ENCODE measurements at regions not wholly inside any gene's neighbourhood (a gene's known extent, or its start where the extent isn't known, plus 50 kb on each side); places are given as distances from the start of the nearest gene placed in this dataset.

DNA sequence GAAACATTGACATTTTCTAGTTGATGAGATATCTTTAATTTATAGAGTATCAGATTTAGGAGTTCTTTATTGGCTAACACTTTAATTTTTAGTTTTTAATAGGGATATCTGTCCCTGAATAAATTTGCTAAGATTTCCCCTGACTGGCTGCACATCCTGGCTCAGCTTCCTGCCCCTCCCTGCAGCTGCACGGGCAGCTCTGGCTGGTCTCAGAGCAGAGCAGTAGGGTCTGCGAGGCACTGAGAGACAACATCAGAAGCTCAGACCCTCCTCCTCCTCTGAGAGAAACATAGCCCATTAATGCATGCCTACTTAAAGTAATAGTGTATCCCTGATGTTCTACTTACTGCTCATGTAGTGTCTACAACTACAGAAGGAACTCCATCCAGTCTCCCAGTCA, 139.2 kb downstream of the TNFSF13B start:
- Histone ChIP-seq H3K36me3 (no peaks in the 10 kb centered on the region), H3K27me3 (no peaks in the 10 kb centered on the region), H3K27ac (no peak overlapping the region), H3K9me3 (no peaks in the 10 kb centered on the region), H3K4me1 (no peaks in the 10 kb centered on the region), H3K4me3 (no peak overlapping the region)
- DNase-seq, result no peak
- intact Hi-C loops (cut with DNase I), result no loop called here
- TF ChIP-seq POLR2A (IDR thresholded peaks at IDR 0.05), result no peak
- TF ChIP-seq, protein P1, sequence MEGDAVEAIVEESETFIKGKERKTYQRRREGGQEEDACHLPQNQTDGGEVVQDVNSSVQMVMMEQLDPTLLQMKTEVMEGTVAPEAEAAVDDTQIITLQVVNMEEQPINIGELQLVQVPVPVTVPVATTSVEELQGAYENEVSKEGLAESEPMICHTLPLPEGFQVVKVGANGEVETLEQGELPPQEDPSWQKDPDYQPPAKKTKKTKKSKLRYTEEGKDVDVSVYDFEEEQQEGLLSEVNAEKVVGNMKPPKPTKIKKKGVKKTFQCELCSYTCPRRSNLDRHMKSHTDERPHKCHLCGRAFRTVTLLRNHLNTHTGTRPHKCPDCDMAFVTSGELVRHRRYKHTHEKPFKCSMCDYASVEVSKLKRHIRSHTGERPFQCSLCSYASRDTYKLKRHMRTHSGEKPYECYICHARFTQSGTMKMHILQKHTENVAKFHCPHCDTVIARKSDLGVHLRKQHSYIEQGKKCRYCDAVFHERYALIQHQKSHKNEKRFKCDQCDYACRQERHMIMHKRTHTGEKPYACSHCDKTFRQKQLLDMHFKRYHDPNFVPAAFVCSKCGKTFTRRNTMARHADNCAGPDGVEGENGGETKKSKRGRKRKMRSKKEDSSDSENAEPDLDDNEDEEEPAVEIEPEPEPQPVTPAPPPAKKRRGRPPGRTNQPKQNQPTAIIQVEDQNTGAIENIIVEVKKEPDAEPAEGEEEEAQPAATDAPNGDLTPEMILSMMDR (IDR thresholded peaks at IDR 0.05), result no peak
- TF ChIP-seq POLR2AphosphoS5 (IDR thresholded peaks at IDR 0.05), result no peak
- no peak for TF ChIP-seq EP300 (IDR thresholded peaks at IDR 0.05)
- WGBS, 2 donors, result 12 to 28% methylated on average over 2 of the region's 2 CpGs

DNA sequence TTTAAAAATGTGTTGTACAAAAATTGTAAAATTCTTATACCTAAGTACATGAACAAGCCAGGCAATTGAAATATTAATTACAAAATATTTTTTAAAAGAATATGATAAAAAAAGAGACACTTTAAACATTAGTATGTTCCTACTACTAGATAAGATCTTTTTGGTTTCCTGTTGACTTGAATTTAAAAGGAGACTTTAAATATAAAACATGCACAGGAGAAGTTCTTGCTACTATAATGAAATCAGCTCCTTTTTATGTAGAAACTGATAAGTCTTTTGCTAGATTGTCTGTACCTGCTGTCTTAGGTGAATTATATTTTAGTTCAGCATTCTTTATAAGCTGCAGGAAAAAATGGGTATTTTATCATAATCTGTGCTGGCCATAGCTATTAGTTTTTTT, 140.2 kb downstream of the TNFSF13B start:
- no peaks in the 10 kb centered on the region for H3K36me3 ChIP-seq
- intact Hi-C loops (cut with DNase I), result no loop called here

DNA sequence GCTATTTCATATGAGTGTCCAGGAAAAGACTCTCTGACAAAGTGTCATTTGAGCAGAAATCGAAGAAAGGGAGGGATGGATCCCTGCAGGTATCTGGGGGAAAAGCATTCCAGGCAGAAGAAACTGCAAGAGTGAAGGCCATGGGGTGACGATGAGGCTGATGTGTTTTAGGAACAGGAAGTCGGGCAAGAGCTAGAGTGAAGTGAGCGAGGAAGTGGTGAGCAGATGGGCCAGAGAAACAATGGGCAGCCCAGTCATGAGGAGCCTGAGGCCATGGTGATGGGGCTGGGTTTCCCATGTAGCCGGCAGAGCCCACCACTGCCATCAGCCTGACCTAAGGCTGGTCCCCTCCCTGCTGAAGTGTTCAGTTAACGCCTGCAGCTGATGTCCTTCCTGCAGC, 150.2 kb downstream of the TNFSF13B start:
- 70 to 84% methylated on average over 6 of the region's 6 CpGs for WGBS, 2 donors

More for the DNA sequence above, 140.2 kb downstream of the TNFSF13B start:
- H3K9me3 ChIP-seq, result no peaks in the 10 kb centered on the region
- no peak for DNase-seq
- no peaks in the 10 kb centered on the region for H3K4me1 ChIP-seq
- TF ChIP-seq POLR2AphosphoS5 (IDR thresholded peaks at IDR 0.05) (no peak), EP300 (IDR thresholded peaks at IDR 0.05) (no peak)
- H3K27me3 ChIP-seq, result no peaks in the 10 kb centered on the region
- H3K4me3 ChIP-seq, result no peak overlapping the region
- no peak overlapping the region for H3K27ac ChIP-seq

DNA sequence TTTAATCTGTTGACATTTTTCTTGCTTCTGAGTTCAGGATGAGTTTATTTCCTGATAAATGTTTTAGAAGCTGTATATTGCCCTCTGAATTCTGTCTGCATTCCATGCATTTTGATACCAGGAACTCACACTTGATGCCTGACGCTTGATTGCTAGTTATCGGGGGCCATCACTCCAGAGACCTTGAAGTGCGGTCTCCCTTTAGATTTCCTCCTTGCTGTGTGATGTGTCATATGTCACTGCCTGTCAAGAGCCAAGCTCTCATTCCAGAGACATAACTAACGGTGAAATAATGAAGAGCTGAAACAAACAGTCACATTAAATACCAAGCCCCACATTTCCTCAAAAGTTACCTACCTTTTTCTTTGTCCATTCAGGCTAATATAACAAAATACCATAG, 155.5 kb downstream of the TNFSF13B start:
- WGBS, 2 donors, result 83 to 87% methylated on average over 4 of the region's 4 CpGs
- intact Hi-C loops (cut with DNase I), result no loop called here
- H3K27ac ChIP-seq, result no peak overlapping the region
- no peak overlapping the region for H3K4me3 ChIP-seq
- no peaks in the 10 kb centered on the region for H3K9me3 ChIP-seq
- no peak for DNase-seq
- H3K4me1 ChIP-seq, result no peaks in the 10 kb centered on the region
- H3K27me3 ChIP-seq, result no peaks in the 10 kb centered on the region
- H3K36me3 ChIP-seq, result no peaks in the 10 kb centered on the region
- TF ChIP-seq, protein P1 (IDR thresholded peaks at IDR 0.05), result no peak
- TF ChIP-seq POLR2AphosphoS5 (IDR thresholded peaks at IDR 0.05), result no peak
- no peak for TF ChIP-seq EP300 (IDR thresholded peaks at IDR 0.05)
- no peak for TF ChIP-seq POLR2A (IDR thresholded peaks at IDR 0.05)

More for the DNA sequence above, 150.2 kb downstream of the TNFSF13B start:
- H3K27me3 ChIP-seq, result no peaks in the 10 kb centered on the region
- no peak overlapping the region for H3K27ac ChIP-seq
- no peak for DNase-seq
- no peak overlapping the region for H3K4me3 ChIP-seq
- H3K9me3 ChIP-seq, result no peaks in the 10 kb centered on the region
- intact Hi-C loops (cut with DNase I), result no loop called here
- H3K4me1 ChIP-seq, result no peaks in the 10 kb centered on the region
- TF ChIP-seq POLR2A (IDR thresholded peaks at IDR 0.05) (no peak), EP300 (IDR thresholded peaks at IDR 0.05) (no peak), POLR2AphosphoS5 (IDR thresholded peaks at IDR 0.05) (no peak)
- TF ChIP-seq, protein P1 (IDR thresholded peaks at IDR 0.05), result no peak
- H3K36me3 ChIP-seq, result no peaks in the 10 kb centered on the region

DNA sequence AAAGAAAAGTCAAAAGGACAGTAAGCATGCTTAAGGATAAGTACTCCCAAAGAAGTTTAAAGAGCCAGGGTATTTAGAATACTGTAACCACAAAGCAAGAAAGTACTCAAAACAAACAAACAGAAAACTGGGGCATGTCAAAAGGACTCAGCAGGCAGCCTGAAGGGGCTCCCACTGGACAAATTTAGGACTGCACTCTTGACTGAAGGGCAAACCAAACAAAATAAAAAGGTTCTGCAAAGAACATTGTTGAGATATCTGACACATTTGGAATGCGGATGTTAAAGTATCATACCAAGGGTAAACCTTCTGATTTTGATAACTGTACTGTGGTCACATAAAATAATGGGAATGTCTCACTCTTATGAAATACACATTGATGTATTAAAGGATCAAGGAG, 157.4 kb downstream of the TNFSF13B start:
- Histone ChIP-seq H3K27me3 (no peaks in the 10 kb centered on the region), H3K9me3 (no peaks in the 10 kb centered on the region), H3K36me3 (no peaks in the 10 kb centered on the region), H3K27ac (no peak overlapping the region), H3K4me1 (no peaks in the 10 kb centered on the region), H3K4me3 (no peak overlapping the region)
- intact Hi-C loops (cut with DNase I), result no loop called here
- no peak for DNase-seq
- TF ChIP-seq EP300 (IDR thresholded peaks at IDR 0.05) (no peak), POLR2AphosphoS5 (IDR thresholded peaks at IDR 0.05) (no peak), POLR2A (IDR thresholded peaks at IDR 0.05) (no peak)
- TF ChIP-seq, protein P1 (IDR thresholded peaks at IDR 0.05), result no peak
- WGBS, 2 donors, result 82 to 85% methylated on average over 1 of the region's 1 CpG

Measured in sigmoid colon (tissue), 6 donors.